Neutrophil (primary cell): ENCODE measurements at regions not wholly inside any gene's neighbourhood (a gene's known extent, or its start where the extent isn't known, plus 50 kb on each side); places are given as distances from the start of the nearest gene placed in this dataset.
"Not testable (repeated sequence)": the region's sequence is repeated elsewhere in the genome, so short reads cannot be mapped to it uniquely, and the experiment has no call there.

Experiments used
- H3K27ac ChIP-seq: fragments of 200-600 bp; sonication (generic); 2 replicates; pipeline ENCODE4 v1.5.1; 2016; ENCODE audit warnings: mild to moderate bottlenecking, moderate library complexity
- H3K27me3 ChIP-seq: fragments of 200-600 bp; sonication (generic); 2 replicates; pipeline ENCODE4 v1.6.0; 2016; ENCODE audit warnings: mild to moderate bottlenecking
- H3K36me3 ChIP-seq: fragments of 200-600 bp; sonication (generic); 2 replicates; pipeline ENCODE4 v1.5.1; 2017
- H3K4me1 ChIP-seq, 2 experiments: fragments of 200-600 bp in 1 of 2; sonication (generic) in 1 of 2; 1 replicate in 1 of 2; 2 replicates in 1 of 2; pipeline versions ENCODE4 v1.5.1 to v1.6.1; 2013 to 2016; ENCODE audit warnings: low read depth in 1 of 2, low read length in 1 of 2, mild to moderate bottlenecking in 1 of 2, moderate library complexity in 1 of 2; ENCODE audit not compliant: control insufficient read depth in 1 of 2, insufficient read depth in 1 of 2
- H3K4me3 ChIP-seq, 2 experiments: fragments of 200-600 bp in 1 of 2; sonication (generic) in 1 of 2; 1 replicate in 1 of 2; 2 replicates in 1 of 2; pipeline ENCODE4 v1.5.1; 2013 to 2016; ENCODE audit warnings: low read depth in 1 of 2, low read length in 1 of 2, mild to moderate bottlenecking in 1 of 2, moderate library complexity in 1 of 2
- H3K9me3 ChIP-seq: fragments of 200-600 bp; sonication (generic); 2 replicates; pipeline ENCODE4 v1.5.1; 2016
- CTCF ChIP-seq: fragments of 200-600 bp; sonication (generic); IDR thresholded peaks from 2 replicates; pipeline ENCODE4 v1.5.1; 2016; ENCODE audit warnings: antibody characterized with exemption

GRCh38 chr6:85291326-85291725 is 158.6 kb upstream of the NT5E start:
- no peaks in the 10 kb centered on the region for H3K27me3 ChIP-seq
- H3K36me3 ChIP-seq: no peaks in the 10 kb centered on the region
- no peak overlapping the region for H3K27ac ChIP-seq
- H3K4me3 ChIP-seq: no peak overlapping the region
- no peaks in the 10 kb centered on the region for H3K4me1 ChIP-seq
- no peaks in the 10 kb centered on the region for H3K9me3 ChIP-seq
- no peak for TF ChIP-seq CTCF

- H3K4me3 ChIP-seq: no peak overlapping the region
- no peak overlapping the region for H3K27ac ChIP-seq
- H3K4me1 ChIP-seq: no peaks in the 10 kb centered on the region
- no peaks in the 10 kb centered on the region for H3K36me3 ChIP-seq
- H3K9me3 ChIP-seq: no peaks in the 10 kb centered on the region
- TF ChIP-seq CTCF: no peak
- no peaks in the 10 kb centered on the region for H3K27me3 ChIP-seq
Measured at GRCh38 chr6:85287654-85288053, 162.2 kb upstream of the NT5E start.

GRCh38 chr6:85287158-85287557 is 162.7 kb upstream of the NT5E start:
- Histone ChIP-seq H3K27ac (no peak overlapping the region), H3K4me1 (no peaks in the 10 kb centered on the region), H3K9me3 (no peaks in the 10 kb centered on the region), H3K4me3 (no peak overlapping the region), H3K36me3 (no peaks in the 10 kb centered on the region), H3K27me3 (no peaks in the 10 kb centered on the region)
- no peak for TF ChIP-seq CTCF

- H3K9me3 ChIP-seq, H3K36me3 ChIP-seq, H3K4me1 ChIP-seq: not testable (repeated sequence)
Measured at GRCh38 chr6:85286507-85286906, 163.4 kb upstream of the NT5E start.

GRCh38 chr6:85285934-85286333 is 163.9 kb upstream of the NT5E start:
- Histone ChIP-seq H3K9me3 (no peaks in the 10 kb centered on the region), H3K36me3 (no peaks in the 10 kb centered on the region), H3K27ac (no peak overlapping the region), H3K4me3 (no peak overlapping the region), H3K27me3 (no peaks in the 10 kb centered on the region), H3K4me1 (no peaks in the 10 kb centered on the region)
- no peak for TF ChIP-seq CTCF

More at GRCh38 chr6:85286507-85286906, 163.4 kb upstream of the NT5E start:
- H3K27me3 ChIP-seq, H3K4me3 ChIP-seq, H3K27ac ChIP-seq: not testable (repeated sequence)

- Histone ChIP-seq H3K4me1 (no peaks in the 10 kb centered on the region), H3K36me3 (no peaks in the 10 kb centered on the region), H3K27me3 (no peaks in the 10 kb centered on the region), H3K9me3 (no peaks in the 10 kb centered on the region), H3K4me3 (no peak overlapping the region), H3K27ac (no peak overlapping the region)
- TF ChIP-seq CTCF: no peak
Measured at GRCh38 chr6:85285114-85285513, 164.8 kb upstream of the NT5E start.
